GM23338 (cell line): ENCODE measurements at regions not wholly inside any gene's neighbourhood (a gene's known extent, or its start where the extent isn't known, plus 50 kb on each side); places are given as distances from the start of the nearest gene placed in this dataset.
"Not testable (repeated sequence)": the region's sequence is repeated elsewhere in the genome, so short reads cannot be mapped to it uniquely, and the experiment has no call there.

Experiments
- EZH2 ChIP-seq: fragments of 200-600 bp; sonication (generic); IDR thresholded peaks from one replicate; pipeline ENCODE4 v1.8.0; 2017; ENCODE audit warnings: antibody characterized with exemption, mild to moderate bottlenecking, low read depth; ENCODE audit not compliant: unreplicated experiment
- EZH2phosphoT487 ChIP-seq: fragments of 200-600 bp; sonication (generic); IDR thresholded peaks from one replicate; pipeline ENCODE4 v1.8.1; 2018; ENCODE audit warnings: antibody characterized with exemption; ENCODE audit not compliant: unreplicated experiment
- TF ChIP-seq, protein P1 (sequence below), 2 experiments: fragments of 200-600 bp in 1 of 2; sonication (generic) in 1 of 2; conservative IDR thresholded peaks; 2 replicates each; pipeline versions ENCODE4 v1.5.1 to v1.6.1; 2016 to 2017; ENCODE audit warnings: antibody characterized with exemption in 2 of 2, low read depth in 2 of 2, mild to moderate bottlenecking in 2 of 2, moderate library complexity in 1 of 2

DNA sequence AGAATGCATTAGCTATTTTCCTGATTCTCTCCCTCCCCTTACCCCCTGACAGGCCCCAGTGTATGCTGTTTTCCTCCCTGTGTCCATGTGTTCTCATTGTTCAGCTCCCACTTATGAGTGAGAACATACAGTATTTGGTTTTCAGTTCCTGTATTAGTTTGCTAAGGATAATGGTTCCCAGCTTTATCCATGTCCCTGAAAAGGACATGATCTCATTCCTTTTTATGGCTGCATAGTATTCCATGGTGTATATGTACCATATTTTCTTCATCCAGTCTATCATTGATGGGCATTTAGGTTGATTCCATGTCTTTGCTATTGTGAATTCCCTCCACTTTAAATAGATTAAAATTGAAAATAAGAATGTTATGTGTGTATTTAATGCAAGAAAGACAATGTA lies 89.9 kb upstream of the CREB1 start:
- TF ChIP-seq, protein P1, sequence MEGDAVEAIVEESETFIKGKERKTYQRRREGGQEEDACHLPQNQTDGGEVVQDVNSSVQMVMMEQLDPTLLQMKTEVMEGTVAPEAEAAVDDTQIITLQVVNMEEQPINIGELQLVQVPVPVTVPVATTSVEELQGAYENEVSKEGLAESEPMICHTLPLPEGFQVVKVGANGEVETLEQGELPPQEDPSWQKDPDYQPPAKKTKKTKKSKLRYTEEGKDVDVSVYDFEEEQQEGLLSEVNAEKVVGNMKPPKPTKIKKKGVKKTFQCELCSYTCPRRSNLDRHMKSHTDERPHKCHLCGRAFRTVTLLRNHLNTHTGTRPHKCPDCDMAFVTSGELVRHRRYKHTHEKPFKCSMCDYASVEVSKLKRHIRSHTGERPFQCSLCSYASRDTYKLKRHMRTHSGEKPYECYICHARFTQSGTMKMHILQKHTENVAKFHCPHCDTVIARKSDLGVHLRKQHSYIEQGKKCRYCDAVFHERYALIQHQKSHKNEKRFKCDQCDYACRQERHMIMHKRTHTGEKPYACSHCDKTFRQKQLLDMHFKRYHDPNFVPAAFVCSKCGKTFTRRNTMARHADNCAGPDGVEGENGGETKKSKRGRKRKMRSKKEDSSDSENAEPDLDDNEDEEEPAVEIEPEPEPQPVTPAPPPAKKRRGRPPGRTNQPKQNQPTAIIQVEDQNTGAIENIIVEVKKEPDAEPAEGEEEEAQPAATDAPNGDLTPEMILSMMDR (conservative IDR thresholded peaks at IDR 0.05; ENCODE audit: low read depth in 2 of 2), result not testable (repeated sequence)
- TF ChIP-seq EZH2phosphoT487, EZH2: not testable (repeated sequence)
